Tibial nerve (tissue), 4 donors: ENCODE measurements at regions not wholly inside any gene's neighbourhood (a gene's known extent, or its start where the extent isn't known, plus 50 kb on each side); places are given as distances from the start of the nearest gene placed in this dataset.

Experiments
- DNase-seq, 2 donors: peaks; one replicate each; pipeline ENCODE4 v3.0.0-alpha.2; 2019; ENCODE audit warnings: low spot score in 2 of 2
- H3K27ac ChIP-seq, 4 donors: fragments of 200-600 bp; sonication (generic) in 3 of 4; one replicate each; pipeline ENCODE4 v1.5.1; 2017 to 2019; ENCODE audit warnings: mild to moderate bottlenecking in 1 of 4
- H3K27me3 ChIP-seq, 2 donors: fragments of 200-600 bp; sonication (generic) in 1 of 2; one replicate each; pipeline versions ENCODE4 v1.5.1 to v1.6.0; 2017 to 2019
- H3K36me3 ChIP-seq, 3 donors: fragments of 200-600 bp; sonication (generic); one replicate each; pipeline ENCODE4 v1.5.1; 2018 to 2019
- H3K4me1 ChIP-seq, 4 donors: fragments of 200-600 bp; sonication (generic) in 3 of 4; one replicate each; pipeline ENCODE4 v1.5.1; 2017 to 2019
- H3K4me3 ChIP-seq, 4 donors: fragments of 200-600 bp; sonication (generic) in 3 of 4; one replicate each; pipeline ENCODE4 v1.5.1; 2017 to 2019; ENCODE audit warnings: mild to moderate bottlenecking in 1 of 4, moderate library complexity in 1 of 4
- H3K9me3 ChIP-seq, 4 donors: fragments of 200-600 bp; sonication (generic) in 3 of 4; one replicate each; pipeline ENCODE4 v1.5.1; 2017 to 2019
- EP300 ChIP-seq, 2 donors: sonication (generic); formaldehyde crosslinking; IDR thresholded peaks; one replicate each; pipeline ENCODE4 v1.6.1; 2017; ENCODE audit warnings: antibody characterized with exemption in 2 of 2, mild to moderate bottlenecking in 1 of 2
- POLR2A ChIP-seq, 2 donors: fragments of 450-650 bp; IDR thresholded peaks; one replicate each; pipeline ENCODE4 v1.6.1; 2017; ENCODE audit warnings: antibody characterized with exemption in 2 of 2, mild to moderate bottlenecking in 2 of 2, moderate library complexity in 2 of 2
- WGBS, 2 donors: methylation state at CpG; one replicate each; pipeline ENCODE4 v1.1.5; 2018; 5-methylcytosine and 5-hydroxymethylcytosine counted together
- TF ChIP-seq, protein P1 (sequence below), 5 experiments: fragments of 200-600 bp in 3 of 5; fragments of 450-650 bp in 2 of 5; sonication (generic) in 3 of 5; IDR thresholded peaks; one replicate each; pipeline ENCODE4 v1.5.1; 2016 to 2019; ENCODE audit warnings: antibody characterized with exemption in 5 of 5, mild to moderate bottlenecking in 3 of 5, moderate library complexity in 2 of 5

GRCh38 chr5:61631438-61631941 is 299.4 kb downstream of the ZSWIM6 start:
- peak; percentile 35 to 39 for DNase-seq
- Histone ChIP-seq H3K36me3 (no peaks in the 10 kb centered on the region), H3K4me3 (peak overlapping the region in 1 of 4 donors; percentile 32), H3K27me3 (no peaks in the 10 kb centered on the region), H3K9me3 (no peaks in the 10 kb centered on the region), H3K27ac (peak overlapping the region; percentile 51 to 86 (median 69)), H3K4me1 (peaks cover 0 to 36% (median 18%) of the 10 kb centered on the region in 4 donors)
- WGBS, 2 donors = 12 to 21% methylated on average over 11 of the region's 11 CpGs
- peak; percentile 8 to 81 for TF ChIP-seq EP300 (IDR thresholded peaks at IDR 0.05)
- TF ChIP-seq, protein P1, sequence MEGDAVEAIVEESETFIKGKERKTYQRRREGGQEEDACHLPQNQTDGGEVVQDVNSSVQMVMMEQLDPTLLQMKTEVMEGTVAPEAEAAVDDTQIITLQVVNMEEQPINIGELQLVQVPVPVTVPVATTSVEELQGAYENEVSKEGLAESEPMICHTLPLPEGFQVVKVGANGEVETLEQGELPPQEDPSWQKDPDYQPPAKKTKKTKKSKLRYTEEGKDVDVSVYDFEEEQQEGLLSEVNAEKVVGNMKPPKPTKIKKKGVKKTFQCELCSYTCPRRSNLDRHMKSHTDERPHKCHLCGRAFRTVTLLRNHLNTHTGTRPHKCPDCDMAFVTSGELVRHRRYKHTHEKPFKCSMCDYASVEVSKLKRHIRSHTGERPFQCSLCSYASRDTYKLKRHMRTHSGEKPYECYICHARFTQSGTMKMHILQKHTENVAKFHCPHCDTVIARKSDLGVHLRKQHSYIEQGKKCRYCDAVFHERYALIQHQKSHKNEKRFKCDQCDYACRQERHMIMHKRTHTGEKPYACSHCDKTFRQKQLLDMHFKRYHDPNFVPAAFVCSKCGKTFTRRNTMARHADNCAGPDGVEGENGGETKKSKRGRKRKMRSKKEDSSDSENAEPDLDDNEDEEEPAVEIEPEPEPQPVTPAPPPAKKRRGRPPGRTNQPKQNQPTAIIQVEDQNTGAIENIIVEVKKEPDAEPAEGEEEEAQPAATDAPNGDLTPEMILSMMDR (IDR thresholded peaks at IDR 0.05) = no peak

DNA sequence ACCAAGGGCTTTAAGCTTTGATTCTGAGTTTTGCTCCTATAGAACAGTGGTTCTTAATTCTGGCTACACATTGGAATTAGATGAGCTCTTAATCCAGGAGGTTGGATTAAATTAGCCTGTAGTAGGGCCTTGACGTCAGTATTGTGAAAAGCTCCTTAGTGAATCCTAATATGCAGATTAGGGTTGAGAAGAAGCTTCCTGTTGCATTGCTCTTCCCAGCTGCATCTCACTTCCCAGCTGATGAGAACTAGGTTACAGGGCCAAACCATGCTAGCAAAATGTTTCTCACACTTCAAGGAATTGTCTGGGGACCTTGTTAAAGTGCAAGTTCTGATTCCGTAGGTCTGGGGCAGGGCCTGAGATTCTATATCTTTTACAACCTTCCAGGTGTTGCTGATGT is 300.0 kb downstream of the ZSWIM6 start:
- H3K4me1 ChIP-seq = peaks cover 0 to 34% (median 13%) of the 10 kb centered on the region in 4 donors
- DNase-seq = no peak
- H3K27ac ChIP-seq = peak overlapping the region; percentile 51 to 86 (median 69)
- no peaks in the 10 kb centered on the region for H3K9me3 ChIP-seq
- no peaks in the 10 kb centered on the region for H3K36me3 ChIP-seq
- H3K27me3 ChIP-seq = no peaks in the 10 kb centered on the region
- TF ChIP-seq POLR2A (IDR thresholded peaks at IDR 0.05) = no peak
- TF ChIP-seq EP300 (IDR thresholded peaks at IDR 0.05) = no peak
- TF ChIP-seq, protein P1 (IDR thresholded peaks at IDR 0.05) = no peak
- 25 to 31% methylated on average over 2 of the region's 2 CpGs for WGBS, 2 donors
- H3K4me3 ChIP-seq = peak overlapping the region in 1 of 4 donors; percentile 32

DNA sequence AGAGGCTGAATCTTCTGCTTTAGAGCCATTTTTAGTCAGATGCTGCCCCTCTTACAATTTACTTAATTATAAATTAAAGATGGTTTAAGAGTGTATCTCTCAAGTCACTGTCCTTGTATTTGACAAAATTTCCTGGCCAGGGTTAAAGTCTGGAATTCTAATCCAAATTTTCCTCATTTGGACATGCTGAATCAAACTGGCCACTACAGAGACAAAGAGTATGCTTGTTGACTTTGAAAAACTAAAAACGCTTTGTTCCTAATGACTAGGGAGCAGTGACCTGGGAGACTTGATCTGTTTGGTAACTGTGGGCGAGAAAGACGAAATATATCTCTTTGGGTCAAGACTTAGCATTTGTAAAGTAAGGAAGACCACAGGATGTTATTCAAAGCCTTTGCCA is 303.2 kb downstream of the ZSWIM6 start:
- 44 to 46% methylated on average over 3 of the region's 3 CpGs for WGBS, 2 donors
- peaks cover 0 to 51% (median 15%) of the 10 kb centered on the region in 4 donors for H3K4me1 ChIP-seq
- no peak for TF ChIP-seq POLR2A (IDR thresholded peaks at IDR 0.05)
- no peak for TF ChIP-seq EP300 (IDR thresholded peaks at IDR 0.05)
- TF ChIP-seq, protein P1 (IDR thresholded peaks at IDR 0.05) = no peak
- H3K36me3 ChIP-seq = no peaks in the 10 kb centered on the region
- no peak for DNase-seq
- H3K4me3 ChIP-seq = no peak overlapping the region
- H3K27ac ChIP-seq = peak overlapping the region in 2 of 4 donors; percentile 6 to 69
- no peaks in the 10 kb centered on the region for H3K9me3 ChIP-seq
- no peaks in the 10 kb centered on the region for H3K27me3 ChIP-seq

DNA sequence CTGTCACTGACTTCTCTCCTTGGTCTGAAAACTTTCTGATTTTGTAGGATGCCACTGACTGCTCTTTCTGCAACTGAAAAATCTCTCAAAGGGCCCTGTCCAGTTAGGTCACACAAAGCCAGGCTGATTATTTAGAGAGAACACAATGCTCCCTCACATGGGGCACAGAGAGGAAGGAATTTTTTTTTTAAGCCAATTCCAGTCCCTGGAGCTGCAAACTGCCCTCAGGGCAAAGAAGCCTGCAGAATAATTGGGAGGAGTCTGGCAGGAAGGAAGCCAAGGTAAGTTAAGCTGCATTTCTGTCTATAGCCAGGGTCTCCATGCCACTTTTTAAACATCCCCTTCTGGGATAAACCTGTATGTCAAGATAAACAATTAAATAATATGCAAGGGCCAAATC is 305.5 kb downstream of the ZSWIM6 start:
- no peak for TF ChIP-seq POLR2A (IDR thresholded peaks at IDR 0.05)
- TF ChIP-seq EP300 (IDR thresholded peaks at IDR 0.05) = no peak
- TF ChIP-seq, protein P1 (IDR thresholded peaks at IDR 0.05) = no peak
- DNase-seq = no peak
- Histone ChIP-seq H3K4me1 (peaks cover 0 to 37% (median 5%) of the 10 kb centered on the region in 4 donors), H3K4me3 (no peak overlapping the region), H3K9me3 (no peaks in the 10 kb centered on the region), H3K27ac (peak overlapping the region in 2 of 4 donors; percentile 53 to 69), H3K27me3 (no peaks in the 10 kb centered on the region), H3K36me3 (no peaks in the 10 kb centered on the region)

DNA sequence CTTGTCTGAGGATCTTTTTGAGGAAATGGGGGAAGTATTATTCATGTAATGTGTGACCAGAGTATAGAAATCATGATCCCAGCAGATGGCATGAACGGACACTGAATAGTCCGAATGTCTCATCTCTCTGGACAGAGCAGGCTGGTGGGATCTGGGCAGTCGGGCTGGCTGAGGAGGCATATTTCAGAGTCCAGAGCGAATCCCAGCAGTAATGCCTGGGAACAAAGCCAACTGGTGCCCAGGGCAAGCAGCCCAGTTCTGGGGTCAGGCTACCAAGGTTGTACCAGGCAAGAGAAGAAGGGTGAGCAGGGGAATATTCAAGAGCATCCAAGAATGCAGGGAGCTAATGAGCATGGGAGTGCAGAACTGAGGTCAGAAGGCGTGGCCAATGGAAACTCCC is 306.4 kb downstream of the ZSWIM6 start:
- Histone ChIP-seq H3K9me3 (no peaks in the 10 kb centered on the region), H3K27me3 (no peaks in the 10 kb centered on the region), H3K27ac (peak overlapping the region in 2 of 4 donors; percentile 53 to 69), H3K4me3 (no peak overlapping the region), H3K36me3 (no peaks in the 10 kb centered on the region), H3K4me1 (peaks cover 0 to 31% (median 3%) of the 10 kb centered on the region in 4 donors)
- WGBS, 2 donors = 51 to 60% methylated on average over 5 of the region's 5 CpGs
- DNase-seq = no peak
- TF ChIP-seq POLR2A (IDR thresholded peaks at IDR 0.05) (no peak), EP300 (IDR thresholded peaks at IDR 0.05) (no peak)
- TF ChIP-seq, protein P1 (IDR thresholded peaks at IDR 0.05) = no peak
